Stimulated activated CD8-positive, alpha-beta memory T cell treated with anti-CD3 and anti-CD28 coated beads, Interleukin-12 subunit alpha, Interleukin-12 subunit beta, amount 100 ng/mL, for 1 hour (primary cell): ENCODE measurements at regions not wholly inside any gene's neighbourhood (a gene's known extent, or its start where the extent isn't known, plus 50 kb on each side); places are given as distances from the start of the nearest gene placed in this dataset.
"Not testable (repeated sequence)": the region's sequence is repeated elsewhere in the genome, so short reads cannot be mapped to it uniquely, and the experiment has no call there.

Experiments
- DNase-seq: peaks from one replicate; pipeline ENCODE4 v3.0.0-alpha.2; 2020; ENCODE audit warnings: low read depth

DNA sequence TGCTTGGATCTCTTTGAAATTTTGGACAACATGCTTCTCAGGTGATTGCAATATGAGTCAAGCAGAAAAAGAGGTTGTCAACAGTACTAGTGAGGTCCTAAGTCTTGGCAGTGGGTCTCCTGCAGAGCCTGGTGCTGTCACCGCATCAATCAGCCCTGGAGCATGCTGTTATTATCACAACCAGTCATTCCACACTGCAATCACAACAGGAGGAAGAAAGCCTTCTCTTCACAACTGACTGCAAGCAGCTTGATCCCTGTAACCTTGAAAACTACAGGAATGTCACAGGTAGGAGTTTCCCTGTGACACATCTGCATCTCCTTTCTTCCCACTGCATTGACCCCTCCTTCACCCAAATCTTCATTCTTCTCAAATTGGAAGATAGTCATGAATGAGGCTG is 451.1 kb upstream of the ATP11B start:
- DNase-seq: no peak

GRCh38 chr3:182344026-182344425 is 449.3 kb upstream of the ATP11B start:
- DNase-seq: not testable (repeated sequence)

DNA sequence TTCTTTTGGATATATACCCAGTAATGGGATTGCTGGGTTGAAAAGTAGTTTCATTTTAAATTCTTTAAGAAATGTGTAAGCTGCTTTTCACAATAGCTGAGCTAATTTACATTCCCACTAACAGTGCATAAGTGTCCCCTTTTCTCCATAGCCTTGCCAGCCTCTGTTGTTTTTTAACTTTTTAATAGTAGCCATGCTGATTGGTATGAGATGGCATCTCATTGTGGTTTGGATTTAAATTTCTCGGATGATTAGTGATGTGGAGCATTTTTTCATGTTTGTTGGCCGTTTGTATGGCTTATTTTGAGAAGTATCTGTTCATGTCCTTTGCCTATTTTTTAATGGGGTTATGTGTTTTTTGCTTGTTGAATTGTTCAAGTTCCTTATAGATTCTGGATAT is 444.3 kb upstream of the ATP11B start:
- no peak for DNase-seq

GRCh38 chr3:182349951-182350517 is 443.3 kb upstream of the ATP11B start:
- DNase-seq: no peak

GRCh38 chr3:182357928-182358327 is 435.4 kb upstream of the ATP11B start:
- DNase-seq: no peak

DNA sequence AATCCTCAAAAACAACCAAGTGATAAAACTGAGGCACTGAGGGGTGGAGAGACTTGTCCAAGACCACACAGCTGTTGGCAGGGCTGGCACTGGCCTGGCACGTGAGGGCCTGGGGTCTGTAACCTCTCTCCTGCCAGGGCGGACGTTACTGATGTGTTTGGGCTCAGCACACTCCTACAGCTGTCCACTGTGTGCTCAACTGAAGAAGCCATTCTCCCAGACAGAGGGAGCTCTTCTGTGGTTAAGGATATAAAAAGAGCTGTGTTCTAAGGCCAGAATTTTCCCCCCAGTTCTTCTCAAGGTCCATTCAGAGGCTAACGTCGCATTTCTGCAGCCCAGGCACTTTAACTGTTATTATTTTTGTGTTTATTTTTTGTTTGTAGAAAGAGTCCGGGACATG is 429.0 kb upstream of the ATP11B start:
- no peak for DNase-seq

GRCh38 chr3:182364723-182365650 is 428.3 kb upstream of the ATP11B start:
- DNase-seq: no peak

DNA sequence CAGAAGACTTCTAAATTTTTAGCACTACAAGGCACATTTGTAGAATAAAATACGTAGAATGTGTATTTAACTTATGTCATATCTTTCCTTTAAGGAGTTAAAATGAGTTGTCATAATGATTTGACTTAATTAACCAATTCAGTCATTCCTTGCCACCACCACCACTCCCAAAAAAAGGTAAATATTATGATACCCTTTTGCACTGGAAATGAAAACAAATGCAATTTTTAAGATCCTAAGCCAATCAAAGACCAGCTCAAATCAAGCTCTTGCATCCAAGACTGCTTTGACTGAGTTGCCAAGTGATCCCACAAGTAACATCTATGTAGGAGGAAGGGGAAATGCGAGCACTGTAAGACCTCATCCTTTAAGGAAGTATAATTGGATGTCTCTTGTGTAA is 426.6 kb upstream of the ATP11B start:
- no peak for DNase-seq

GRCh38 chr3:182369861-182370260 is 423.4 kb upstream of the ATP11B start:
- DNase-seq: no peak

DNA sequence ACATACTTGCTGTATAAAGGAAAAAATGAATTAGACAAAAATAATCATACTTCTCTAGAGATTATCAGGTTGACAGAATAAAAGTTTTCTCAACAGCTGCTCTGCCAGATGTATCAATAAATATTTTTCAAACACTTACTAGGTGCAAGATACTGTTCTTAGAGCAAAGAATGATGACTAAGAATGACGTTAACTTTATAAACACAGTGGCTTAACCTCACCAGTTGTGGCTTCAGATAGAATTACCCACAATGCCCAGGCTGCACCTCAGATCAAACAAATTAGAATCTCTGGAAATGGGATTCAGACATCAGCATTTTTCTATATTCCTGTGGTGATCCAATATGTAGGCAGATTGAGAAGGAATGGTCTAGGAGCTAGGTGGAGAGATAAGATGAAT is 422.4 kb upstream of the ATP11B start:
- DNase-seq: no peak

- DNase-seq: no peak
Measured at GRCh38 chr3:182375916-182376315, 417.4 kb upstream of the ATP11B start.

- DNase-seq: no peak
Measured at GRCh38 chr3:182382112-182382857, 411.0 kb upstream of the ATP11B start.

DNA sequence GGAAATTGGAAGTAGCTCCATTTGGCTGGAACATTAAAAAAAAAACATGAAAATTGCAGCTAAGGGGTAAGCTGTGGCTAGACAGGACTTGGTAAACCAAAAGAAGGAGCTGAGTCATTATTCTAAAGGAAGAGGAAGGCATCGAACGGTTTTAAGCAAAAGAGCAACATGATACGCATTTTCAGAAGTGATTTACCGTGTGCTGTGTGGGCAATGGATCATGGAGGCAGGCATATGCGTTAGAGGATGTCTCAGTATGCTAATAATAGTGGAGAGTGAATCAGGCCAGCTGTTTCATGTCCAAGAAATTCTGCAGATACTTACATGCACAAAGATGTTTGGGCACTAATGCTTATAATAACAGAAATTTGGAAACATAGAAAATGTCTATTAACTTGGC is 409.1 kb upstream of the ATP11B start:
- DNase-seq: no peak

- no peak for DNase-seq
Measured at GRCh38 chr3:182385356-182385755, 407.9 kb upstream of the ATP11B start.

- DNase-seq: no peak
Measured at GRCh38 chr3:182388506-182388905, 404.8 kb upstream of the ATP11B start.

GRCh38 chr3:182389071-182389815 is 404.1 kb upstream of the ATP11B start:
- no peak for DNase-seq

DNA sequence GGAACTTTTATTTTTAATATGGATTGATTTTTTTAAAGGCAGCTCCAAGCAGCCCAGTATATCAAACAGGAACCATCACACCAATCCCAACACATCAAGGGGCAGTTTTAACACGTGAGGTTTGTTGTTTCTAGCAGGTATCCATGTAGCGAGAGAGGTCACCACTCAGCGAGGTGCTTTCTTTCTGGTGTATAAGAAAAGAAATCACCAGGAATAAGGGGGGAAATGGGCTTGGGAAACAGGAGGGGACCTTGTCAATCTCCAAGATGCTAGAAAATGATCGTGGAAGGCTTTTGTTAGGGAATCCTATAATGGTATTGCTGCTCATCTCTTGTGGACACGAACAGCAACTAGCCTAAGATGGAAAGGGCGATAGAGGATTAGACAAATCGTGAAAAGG is 402.9 kb upstream of the ATP11B start:
- DNase-seq: no peak

DNA sequence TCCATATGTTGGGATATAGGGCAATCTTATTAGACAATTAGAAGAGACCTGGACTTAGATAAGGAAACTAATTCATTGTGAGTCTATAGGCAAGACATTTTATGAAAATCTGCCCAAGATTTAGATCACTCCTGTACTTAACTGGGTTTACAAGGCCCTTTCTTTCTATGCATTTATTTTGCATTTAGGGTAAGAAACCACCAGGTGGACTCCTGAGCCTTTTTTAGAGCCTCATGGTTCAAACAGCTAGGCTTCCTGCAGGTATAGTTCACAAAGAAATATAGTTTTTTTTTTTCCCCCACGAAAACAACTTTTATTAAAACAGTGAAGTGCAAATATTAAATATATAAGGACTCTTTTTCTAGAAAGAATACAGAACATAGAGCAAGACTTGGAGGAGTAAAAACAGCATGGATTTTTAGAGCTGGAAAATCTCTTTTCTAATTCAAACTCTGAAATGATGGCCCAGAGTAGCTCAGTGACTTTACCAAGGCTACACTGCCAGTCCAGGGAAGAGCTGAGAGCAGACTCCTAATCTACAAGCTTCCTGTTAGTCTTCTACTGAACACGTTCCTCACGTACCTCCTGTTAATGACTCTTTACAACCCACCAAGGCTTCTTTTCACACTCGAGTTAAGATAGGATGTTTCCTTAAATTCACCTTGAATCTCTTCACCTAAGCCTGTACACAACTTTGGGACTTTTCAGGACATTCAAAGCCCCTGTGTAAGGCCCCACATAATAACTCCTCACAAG is 400.9 kb upstream of the ATP11B start:
- DNase-seq: no peak

GRCh38 chr3:182393151-182393550 is 400.2 kb upstream of the ATP11B start:
- DNase-seq: no peak

DNA sequence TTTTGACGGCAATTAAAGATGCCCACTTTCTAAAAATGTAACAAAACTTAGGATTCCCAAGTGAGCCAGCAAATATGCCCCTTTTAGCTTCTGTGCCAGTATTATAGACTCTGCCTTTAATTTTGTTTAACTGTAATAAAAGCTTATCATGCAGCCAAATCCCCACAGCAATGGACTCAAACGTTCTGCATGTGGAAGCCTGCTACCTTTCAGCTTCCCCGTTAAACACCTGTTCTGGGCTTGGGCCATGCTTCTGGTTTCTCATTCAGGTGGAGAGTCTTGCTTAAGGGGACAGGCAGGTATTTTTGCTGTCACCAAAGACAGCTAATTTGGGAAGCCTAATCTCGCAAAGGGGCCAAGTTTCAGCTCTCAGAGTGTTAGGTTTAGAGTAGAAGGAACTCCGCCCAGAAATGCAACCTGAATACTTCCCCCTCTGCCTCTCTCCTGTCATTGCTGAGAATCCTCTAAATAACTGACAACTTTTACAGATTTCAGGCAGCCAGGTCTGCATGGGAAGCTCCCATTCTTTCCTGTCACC is 399.4 kb upstream of the ATP11B start:
- DNase-seq: no peak

- DNase-seq: no peak
Measured at GRCh38 chr3:182397164-182397563, 396.1 kb upstream of the ATP11B start.
